ENCODE measurements at regions not wholly inside any gene's neighbourhood (a gene's known extent, or its start where the extent isn't known, plus 50 kb on each side); places are given as distances from the start of the nearest gene placed in this dataset.

DNA sequence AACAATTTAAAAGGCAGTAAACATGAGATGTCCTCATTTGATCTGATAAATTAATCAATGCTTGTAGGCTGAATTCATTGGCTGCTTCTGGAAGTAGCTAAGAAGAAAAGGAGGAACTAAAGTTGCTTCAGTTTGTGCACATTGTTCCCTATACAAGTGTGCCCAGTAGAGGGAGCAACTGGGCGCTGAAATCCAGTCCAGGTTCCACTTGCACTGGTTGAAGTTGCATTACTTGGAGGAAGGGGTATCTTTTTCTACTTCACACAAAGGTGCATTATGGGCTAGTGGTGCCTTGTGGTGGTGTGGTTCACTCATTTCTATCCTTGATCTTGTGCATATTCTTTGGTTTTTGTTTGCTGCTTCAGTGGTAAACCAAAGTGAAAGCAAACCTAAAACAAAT lies 67.9 kb upstream of the SOX3 start:
- POLR2A ChIA-PET = no interaction called here
- CTCF ChIA-PET = interaction anchor here (0.6 to 1.0 kb wide), 5 partner anchors 10 to 161 kb away, joined by 3 to 5 read pairs (median 3); no protein-coding TSS in a partner anchor
- peak; percentile 59 for DNase-seq (ENCODE audit: extremely low spot score)

DNA sequence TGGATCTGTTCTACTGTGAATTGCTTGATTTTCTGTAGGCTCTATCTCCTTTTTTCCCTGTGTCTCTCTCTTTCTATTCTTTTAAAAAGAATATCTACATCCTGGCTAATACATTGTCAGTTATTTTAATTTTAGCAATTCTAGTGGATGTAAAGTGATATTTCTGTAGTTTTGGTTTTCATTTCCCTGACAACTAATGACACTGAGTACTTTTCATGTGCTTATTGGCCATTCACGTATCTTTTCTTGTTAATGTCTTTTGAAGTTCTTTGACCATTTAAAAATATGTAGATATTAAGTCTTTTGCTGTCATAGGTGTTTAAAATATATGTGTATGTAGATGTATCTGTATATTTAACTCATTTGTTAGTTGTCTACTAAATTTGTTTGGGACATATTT lies 59.0 kb upstream of the SOX3 start:
- no peak for DNase-seq (ENCODE audit: extremely low spot score)
- ChIA-PET POLR2A (no interaction called here), CTCF (no interaction called here)
- TF ChIP-seq FOXM1 (IDR thresholded peaks at IDR 0.05; ENCODE audit: borderline replicate concordance) (no peak), CTBP1 (IDR thresholded peaks at IDR 0.05; ENCODE audit: borderline replicate concordance) (no peak), HDGF (IDR thresholded peaks at IDR 0.05; ENCODE audit: borderline replicate concordance) (no peak), ARNT (IDR thresholded peaks at IDR 0.05) (no peak), FOXA1 (IDR thresholded peaks at IDR 0.05) (no peak), NFRKB (IDR thresholded peaks at IDR 0.05) (no peak), SUZ12 (IDR thresholded peaks at IDR 0.05) (no peak), FOXK2 (IDR thresholded peaks at IDR 0.05) (no peak), SP1 (IDR thresholded peaks at IDR 0.05) (no peak), LEF1 (IDR thresholded peaks at IDR 0.05; ENCODE audit: borderline replicate concordance) (no peak), ZNF384 (IDR thresholded peaks at IDR 0.05) (no peak), BHLHE40 (IDR thresholded peaks at IDR 0.05; ENCODE audit: borderline replicate concordance) (no peak), ELF4 (IDR thresholded peaks at IDR 0.05) (no peak)
- TF ChIP-seq, protein P1, sequence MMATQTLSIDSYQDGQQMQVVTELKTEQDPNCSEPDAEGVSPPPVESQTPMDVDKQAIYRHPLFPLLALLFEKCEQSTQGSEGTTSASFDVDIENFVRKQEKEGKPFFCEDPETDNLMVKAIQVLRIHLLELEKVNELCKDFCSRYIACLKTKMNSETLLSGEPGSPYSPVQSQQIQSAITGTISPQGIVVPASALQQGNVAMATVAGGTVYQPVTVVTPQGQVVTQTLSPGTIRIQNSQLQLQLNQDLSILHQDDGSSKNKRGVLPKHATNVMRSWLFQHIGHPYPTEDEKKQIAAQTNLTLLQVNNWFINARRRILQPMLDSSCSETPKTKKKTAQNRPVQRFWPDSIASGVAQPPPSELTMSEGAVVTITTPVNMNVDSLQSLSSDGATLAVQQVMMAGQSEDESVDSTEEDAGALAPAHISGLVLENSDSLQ (IDR thresholded peaks at IDR 0.05) = no peak

More for the DNA sequence above, 67.9 kb upstream of the SOX3 start:
- TF ChIP-seq LEF1 (IDR thresholded peaks at IDR 0.05; ENCODE audit: borderline replicate concordance) = no peak
- TF ChIP-seq SP1 (IDR thresholded peaks at IDR 0.05) = no peak
- no peak for TF ChIP-seq ZNF384 (IDR thresholded peaks at IDR 0.05)
- TF ChIP-seq FOXM1 (IDR thresholded peaks at IDR 0.05; ENCODE audit: borderline replicate concordance) = no peak
- TF ChIP-seq SUZ12 (IDR thresholded peaks at IDR 0.05) = no peak
- TF ChIP-seq NFRKB (IDR thresholded peaks at IDR 0.05) = no peak
- no peak for TF ChIP-seq BHLHE40 (IDR thresholded peaks at IDR 0.05; ENCODE audit: borderline replicate concordance)
- no peak for TF ChIP-seq ARNT (IDR thresholded peaks at IDR 0.05)
- no peak for TF ChIP-seq HDGF (IDR thresholded peaks at IDR 0.05; ENCODE audit: borderline replicate concordance)
- TF ChIP-seq ELF4 (IDR thresholded peaks at IDR 0.05) = no peak
- no peak for TF ChIP-seq L3MBTL2 (conservative IDR thresholded peaks at IDR 0.05)
- TF ChIP-seq FOXA1 (IDR thresholded peaks at IDR 0.05) = no peak
- TF ChIP-seq, protein P1 (IDR thresholded peaks at IDR 0.05) = no peak
- no peak for TF ChIP-seq CTBP1 (IDR thresholded peaks at IDR 0.05; ENCODE audit: borderline replicate concordance)
- TF ChIP-seq TARDBP (IDR thresholded peaks at IDR 0.05) = no peak
- no peak for TF ChIP-seq FOXK2 (IDR thresholded peaks at IDR 0.05)

Data from HEK293T (cell line).